LNCAP (cell line): ENCODE measurements at regions not wholly inside any gene's neighbourhood (a gene's known extent, or its start where the extent isn't known, plus 50 kb on each side); places are given as distances from the start of the nearest gene placed in this dataset.

Experiments
- CTCF ChIP-seq: fragments of 450-650 bp; IDR thresholded peaks from 2 replicates; pipeline ENCODE4 v1.5.1; 2017; ENCODE audit warnings: mild to moderate bottlenecking

DNA sequence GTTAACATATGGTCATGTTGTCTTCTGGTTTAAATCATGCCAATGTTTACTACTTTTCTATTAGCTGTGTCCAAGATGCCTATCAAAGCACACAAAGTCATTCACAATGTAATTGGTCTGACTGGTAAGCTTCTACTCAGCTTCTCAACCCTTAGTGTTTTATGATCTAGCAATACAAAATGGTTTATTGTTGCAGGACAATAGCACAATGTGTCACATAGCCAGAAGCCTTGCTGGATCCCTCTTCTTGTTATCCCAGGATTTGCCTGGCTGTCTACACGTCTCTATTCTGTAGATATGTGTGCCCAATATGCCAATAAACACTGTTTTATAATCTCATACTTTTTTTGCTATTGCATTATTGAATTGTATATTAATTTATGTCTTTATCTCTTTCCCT is 1111.0 kb upstream of the AGA start:
- no peak for TF ChIP-seq CTCF

DNA sequence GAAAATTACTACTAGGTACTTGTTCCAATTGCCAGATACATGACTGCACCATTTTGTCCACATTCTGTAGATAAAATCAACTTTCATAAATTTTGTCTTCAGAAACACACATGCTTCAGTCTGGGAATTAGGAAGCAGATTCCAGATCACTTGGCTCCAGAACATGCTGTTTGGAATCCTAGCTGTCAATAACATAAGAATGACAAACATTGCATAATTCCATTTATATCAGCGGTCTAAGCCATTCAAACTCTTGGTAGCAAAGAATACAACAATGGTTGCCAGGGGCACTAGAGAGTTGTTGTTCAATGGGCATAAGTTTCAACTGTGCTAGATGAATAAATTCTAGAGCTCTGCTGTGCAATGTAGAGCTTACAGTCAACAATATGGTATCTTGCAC is 1112.1 kb upstream of the AGA start:
- TF ChIP-seq CTCF, result no peak

- TF ChIP-seq CTCF, result no peak
Observed at GRCh38 chr4:178556796-178557195, 1114.6 kb upstream of the AGA start.

DNA sequence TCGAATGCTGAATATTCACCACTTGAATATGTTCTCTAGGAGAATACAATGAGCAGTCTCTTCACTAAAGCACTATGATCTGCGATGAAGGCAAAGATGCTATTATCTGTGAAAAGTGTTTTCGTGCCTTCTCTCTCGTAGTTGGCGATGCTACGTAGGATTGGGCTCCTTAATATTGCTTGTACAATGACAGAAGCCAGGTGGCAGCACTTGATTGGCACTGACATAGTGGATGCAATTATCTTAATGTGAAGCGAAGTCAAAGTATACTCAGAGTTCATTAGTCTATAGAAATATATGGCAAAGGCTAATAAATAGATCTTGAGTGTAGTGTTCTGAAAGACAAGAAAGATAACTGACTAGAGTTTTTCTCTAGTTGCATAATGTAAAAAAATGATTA is 1135.7 kb upstream of the AGA start:
- no peak; the same call in 1 of the 2 replicates for TF ChIP-seq CTCF

- TF ChIP-seq CTCF, result no peak
Observed at GRCh38 chr4:178595500-178596138, 1153.4 kb upstream of the AGA start.

- no peak for TF ChIP-seq CTCF
Observed at GRCh38 chr4:178598672-178599071, 1156.4 kb upstream of the AGA start.

DNA sequence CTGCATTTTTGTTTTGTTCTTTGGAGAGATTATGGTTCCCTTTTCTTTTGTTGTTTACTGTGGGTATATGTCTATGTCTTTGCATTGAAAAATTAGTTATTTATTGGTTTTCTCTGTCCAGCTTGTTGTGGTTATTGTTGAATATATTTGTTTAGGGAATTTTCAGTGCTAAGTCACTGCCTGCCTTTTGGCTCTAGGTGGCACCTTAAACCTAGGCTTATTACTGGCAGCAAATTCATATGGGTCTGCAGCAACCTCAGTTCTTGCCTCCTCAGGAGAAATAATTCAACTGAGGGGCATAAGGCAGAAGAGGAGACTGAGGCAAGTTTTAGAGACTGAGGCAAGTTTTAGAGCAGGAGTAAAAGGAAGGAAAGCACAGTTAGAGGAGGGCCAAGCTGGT is 1157.3 kb upstream of the AGA start:
- no peak for TF ChIP-seq CTCF

GRCh38 chr4:178602833-178603232 is 1160.6 kb upstream of the AGA start:
- no peak for TF ChIP-seq CTCF
